ENCODE measurements at regions not wholly inside any gene's neighbourhood (a gene's known extent, or its start where the extent isn't known, plus 50 kb on each side); places are given as distances from the start of the nearest gene placed in this dataset.
"Not testable (repeated sequence)": the region's sequence is repeated elsewhere in the genome, so short reads cannot be mapped to it uniquely, and the experiment has no call there.

GRCh38 chr5:124902097-124902821, 155.8 kb upstream of the ZNF608 start:
- DNase-seq, result no peak

- DNase-seq, result no peak
Measured at GRCh38 chr5:124905256-124906130, 159.1 kb upstream of the ZNF608 start.

DNA sequence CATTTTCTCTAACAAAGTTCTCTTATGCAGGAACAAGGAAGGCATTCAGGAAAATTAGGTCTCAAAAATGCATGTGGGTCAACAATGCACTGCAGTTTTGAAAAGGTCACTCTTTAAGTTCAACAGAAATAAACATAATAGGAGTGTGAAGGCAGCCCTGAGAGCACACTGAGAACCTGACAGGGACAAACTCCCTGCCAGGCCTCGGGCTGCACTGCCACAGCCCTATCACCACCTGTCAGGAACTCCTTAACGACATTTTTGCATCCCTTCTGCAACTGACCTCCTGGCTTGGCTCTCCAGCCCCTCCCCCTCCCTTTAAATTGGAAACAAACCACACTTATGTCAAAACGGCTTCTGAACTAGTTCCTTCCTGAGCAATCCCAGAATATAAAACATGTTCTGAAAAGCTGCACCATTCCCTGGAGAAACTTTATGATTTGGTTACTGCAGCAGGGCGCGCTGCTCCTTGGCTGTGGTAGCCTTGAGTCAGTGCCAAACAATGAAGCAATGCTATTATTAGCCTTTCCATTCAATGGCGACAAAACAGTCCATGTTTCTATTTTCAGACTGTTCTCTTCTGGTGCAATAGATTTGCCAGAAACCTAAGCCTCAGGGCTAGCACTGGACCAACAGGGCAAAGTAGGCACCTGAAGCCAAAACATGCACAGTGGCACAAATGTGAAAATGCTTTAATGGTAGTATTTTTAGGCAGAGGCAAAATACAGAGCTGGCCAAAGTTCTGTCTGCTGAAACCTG, 160.1 kb upstream of the ZNF608 start:
- DNase-seq, result no peak

DNA sequence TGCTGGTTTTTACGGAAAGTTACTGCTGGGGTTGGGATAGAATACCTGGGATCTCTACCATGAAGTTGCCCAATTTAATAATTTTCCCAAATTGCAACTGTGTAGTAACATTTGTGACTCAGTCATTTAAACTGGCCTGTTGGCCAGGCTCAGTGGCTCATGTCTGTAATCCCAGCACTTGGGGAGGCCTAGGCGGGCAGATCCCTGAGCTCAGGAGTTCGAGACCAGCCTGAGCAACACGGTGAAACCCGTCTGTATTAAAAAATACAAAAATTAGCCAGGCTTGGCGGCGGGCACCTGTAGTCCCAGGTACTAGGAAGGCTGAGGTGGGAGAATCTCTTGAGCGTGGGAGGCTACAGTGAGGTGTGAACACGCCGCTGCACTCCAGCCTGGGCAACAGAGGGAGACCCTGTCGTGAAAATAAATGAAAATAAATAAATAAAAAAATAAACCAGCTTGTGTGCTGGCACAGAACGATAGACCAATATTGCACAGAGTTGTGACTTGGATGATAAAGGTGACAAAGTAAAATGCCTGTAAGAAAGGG, 160.7 kb upstream of the ZNF608 start:
- DNase-seq, result no peak

GRCh38 chr5:124908581-124909451, 162.4 kb upstream of the ZNF608 start:
- DNase-seq, result no peak

DNA sequence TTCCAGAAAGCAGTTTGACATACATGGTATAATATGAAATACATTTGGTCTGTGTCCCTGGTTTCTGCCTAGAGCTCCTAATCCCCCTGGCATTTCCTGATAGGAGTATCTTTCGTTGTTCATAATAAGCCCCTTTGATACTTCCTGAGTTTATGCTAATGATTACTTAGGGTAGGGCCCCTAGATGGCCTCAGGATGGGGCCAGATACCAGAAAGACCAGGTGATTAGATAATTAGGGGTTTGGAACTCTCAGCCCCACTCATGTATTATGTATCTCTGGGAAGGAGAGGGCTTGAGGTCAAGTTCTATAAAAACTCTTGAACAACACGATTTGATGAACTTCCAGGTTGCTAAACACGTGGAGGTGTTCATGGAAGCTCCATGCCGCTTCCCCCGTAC, 163.3 kb upstream of the ZNF608 start:
- no peak for DNase-seq

DNA sequence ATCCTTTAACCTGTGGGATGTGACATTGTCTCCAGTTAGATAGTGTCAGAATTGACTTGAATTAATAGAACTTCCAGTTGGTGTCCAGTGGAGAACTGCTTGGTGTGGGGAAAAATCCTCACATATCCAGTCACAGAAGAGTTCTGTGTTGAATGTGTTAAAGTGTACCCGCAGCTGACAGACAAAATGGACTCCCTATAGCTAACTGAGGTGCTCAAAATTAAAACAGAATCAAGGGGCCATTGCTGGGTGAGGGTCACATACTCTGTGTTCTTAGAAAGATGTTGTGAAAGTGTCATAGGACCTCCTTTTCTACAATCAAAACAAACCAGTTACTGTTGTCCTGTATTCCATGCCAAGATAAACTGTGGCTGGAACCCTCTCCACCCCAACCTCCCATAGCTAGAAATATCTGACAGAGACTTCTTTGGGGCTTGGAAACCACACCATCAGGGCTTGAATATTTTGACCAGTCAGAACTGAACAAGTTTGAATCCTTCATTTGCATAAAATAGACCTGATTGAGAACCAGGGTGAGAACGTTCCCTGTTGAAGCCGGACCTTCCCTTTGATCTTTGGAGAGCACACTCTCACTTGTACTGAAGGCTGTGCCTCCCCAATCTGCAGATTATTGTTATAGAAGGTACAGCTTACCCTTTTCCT, 164.0 kb upstream of the ZNF608 start:
- no peak for DNase-seq

DNA sequence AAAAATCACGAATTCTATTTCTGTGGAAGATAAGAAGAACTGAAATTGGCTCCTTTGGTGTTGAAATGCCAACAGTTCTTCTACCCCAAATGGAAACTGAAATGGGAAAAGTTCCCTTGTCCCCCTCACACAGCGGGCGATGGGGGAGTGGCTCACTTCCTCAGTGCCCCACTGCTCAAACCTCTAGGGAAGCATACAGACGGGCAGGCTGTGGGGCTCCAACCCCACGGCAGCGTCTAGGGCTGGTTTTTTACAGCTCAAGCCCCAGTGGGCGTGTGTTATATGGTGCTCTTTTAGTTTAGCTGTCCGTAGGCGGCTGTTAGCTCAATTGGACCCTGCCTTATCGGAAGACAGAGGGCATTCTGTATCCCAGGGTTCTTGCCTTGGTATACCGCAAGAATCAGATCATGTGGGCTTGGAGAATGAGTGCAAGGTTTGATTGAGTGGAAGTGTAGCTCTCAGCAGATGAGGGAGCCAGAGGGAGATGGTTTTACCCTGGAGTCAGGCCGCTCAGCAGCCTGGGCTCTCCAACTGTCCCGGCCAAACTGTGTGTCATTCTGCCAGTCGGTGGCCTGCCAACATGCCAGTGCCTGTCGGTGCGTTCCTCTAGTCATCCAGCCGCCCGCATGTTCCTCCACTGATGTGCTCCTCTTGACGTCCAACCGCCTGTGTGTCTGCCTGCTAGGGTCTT, 166.3 kb upstream of the ZNF608 start:
- DNase-seq, result no peak

GRCh38 chr5:124913329-124913653, 166.9 kb upstream of the ZNF608 start:
- DNase-seq, result no peak

- not testable (repeated sequence) for DNase-seq
Measured at GRCh38 chr5:124916313-124916712, 169.9 kb upstream of the ZNF608 start.

DNA sequence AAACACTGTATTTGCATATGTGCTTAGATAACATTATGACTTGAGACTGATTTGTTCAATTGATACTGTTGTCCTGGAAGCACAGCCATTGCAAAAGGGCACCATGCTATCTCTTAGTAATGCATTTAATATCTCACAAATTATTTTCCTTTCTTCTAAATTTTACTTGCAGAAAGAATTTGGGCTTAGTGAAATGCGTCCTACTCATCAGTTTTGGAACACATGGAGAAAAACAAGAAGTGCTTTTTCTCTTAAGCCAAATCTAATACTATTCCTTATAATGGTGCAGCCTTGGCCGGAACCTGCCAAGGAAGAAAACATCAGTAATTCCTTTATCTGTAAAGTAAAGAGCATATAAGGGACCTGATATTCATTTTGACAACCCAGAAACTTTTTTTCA, 172.2 kb upstream of the ZNF608 start:
- no peak for DNase-seq

- no peak for DNase-seq
Measured at GRCh38 chr5:124919076-124919475, 172.6 kb upstream of the ZNF608 start.

GRCh38 chr5:124919747-124920525, 173.5 kb upstream of the ZNF608 start:
- DNase-seq, result no peak

GRCh38 chr5:124920909-124921666, 174.6 kb upstream of the ZNF608 start:
- DNase-seq, result no peak

DNA sequence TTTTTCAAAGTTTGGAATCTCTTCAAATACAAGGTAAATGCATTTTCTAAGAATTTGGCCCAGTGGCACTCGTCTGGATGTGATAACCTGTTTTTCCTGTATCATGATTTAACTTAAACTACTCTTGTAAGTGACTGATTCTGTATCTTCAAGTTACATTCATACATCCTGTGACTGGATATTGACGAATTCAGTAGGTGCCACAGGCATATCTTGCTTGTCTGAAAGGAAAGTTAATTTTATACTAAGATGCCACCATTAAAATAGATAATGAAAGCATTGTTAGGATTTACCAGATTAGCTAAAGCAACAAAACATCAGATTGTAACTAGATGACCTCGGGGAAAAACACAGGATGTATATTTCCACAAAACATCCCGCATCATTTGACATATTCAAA, 175.3 kb upstream of the ZNF608 start:
- no peak for DNase-seq

DNA sequence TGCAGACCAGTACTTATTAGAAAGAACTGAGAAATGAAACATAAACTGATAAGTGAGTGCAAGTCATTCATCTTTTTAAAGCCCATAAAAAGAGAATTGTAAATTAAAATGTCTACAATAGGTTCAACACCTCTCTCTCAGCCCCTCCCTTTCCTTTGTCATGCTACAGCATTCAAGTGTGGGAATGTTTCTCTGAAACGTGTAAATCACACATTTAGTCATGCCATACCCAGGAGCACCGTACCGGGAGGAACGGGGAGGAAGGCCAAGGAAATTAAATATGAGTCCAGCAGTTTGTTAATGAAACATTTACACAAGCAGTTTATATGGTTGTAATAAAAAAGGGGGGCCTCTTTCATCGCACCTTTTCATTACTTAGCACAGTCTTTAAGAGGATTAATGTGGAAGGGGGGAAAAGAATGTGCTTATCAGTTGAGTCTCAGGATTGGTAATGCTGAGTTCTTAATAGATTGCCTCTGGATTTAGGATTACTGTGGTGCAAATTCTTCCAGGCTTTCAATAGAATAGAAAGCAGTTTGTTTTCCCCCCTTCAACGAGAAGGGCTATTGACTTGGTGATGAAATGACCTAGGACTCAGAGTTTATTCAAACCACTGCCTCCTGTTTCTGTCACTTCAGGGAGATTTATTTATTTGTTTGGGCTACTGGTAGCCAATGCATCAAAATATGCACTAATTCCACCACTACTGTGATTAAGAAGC, 176.0 kb upstream of the ZNF608 start:
- DNase-seq, result no peak

- DNase-seq, result no peak
Measured at GRCh38 chr5:124923131-124923530, 176.7 kb upstream of the ZNF608 start.

DNA sequence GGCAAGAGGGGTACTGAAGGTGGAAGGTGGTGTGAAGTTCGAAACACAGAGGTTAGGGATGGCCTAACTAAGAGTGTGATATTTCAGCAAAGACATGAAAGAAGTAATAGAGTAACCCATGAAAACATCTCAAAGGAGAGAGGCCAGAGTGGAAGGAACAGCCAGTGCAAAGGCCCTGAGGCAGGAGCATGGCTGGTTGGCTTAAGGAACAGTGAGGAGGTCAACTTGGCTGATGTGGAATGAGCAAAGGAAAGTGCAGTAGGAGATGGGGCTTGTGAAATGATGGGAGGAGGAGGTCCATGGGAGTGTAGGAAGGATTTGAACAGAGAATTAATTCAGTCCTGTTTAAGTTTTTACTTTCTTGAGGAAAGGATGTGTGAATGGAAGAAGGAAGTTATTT, 178.3 kb upstream of the ZNF608 start:
- no peak for DNase-seq

DNA sequence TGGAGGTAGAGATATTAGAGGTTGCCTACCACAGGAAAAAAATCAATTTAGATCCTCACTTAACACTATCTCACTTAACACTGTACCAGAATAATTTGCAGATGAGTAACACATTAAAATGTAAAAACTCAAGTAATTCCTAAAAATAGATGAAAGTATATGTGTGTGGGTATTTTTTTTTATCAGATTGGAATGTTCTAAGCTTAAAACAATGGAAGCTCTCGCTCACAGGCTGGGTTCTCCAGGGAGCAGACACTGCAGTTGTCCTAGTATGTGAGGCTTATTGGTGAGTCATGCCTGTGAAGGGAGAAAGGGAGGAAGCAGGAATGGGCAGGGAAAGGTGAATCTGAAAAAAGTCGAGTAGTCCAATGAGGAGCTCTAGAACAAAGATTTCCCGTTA, 181.3 kb upstream of the ZNF608 start:
- no peak for DNase-seq
